ENCODE measurements at regions not wholly inside any gene's neighbourhood (a gene's known extent, or its start where the extent isn't known, plus 50 kb on each side); places are given as distances from the start of the nearest gene placed in this dataset.
"Not testable (repeated sequence)": the region's sequence is repeated elsewhere in the genome, so short reads cannot be mapped to it uniquely, and the experiment has no call there.

DNA sequence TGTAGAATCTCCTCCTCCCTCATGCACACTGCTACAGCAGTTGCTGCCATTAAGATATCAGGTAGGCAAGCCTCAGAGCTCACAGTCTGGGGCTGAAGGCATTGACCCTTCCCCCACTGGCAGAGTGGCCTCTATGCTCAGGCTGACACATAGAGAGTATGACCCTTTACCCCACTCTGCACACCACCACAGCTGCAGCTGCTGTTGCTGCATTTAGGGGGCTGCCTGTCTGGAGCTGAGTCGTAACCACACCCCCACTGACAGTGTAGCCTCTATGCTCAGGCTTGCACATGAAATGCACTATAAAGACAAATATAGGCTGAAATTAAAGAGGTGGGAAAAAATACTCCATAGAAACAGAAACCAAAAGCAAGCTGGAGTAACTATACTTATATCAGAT lies 289.3 kb upstream of the PABPC4L start:
- H4K20me1 ChIP-seq (ENCODE audit: insufficient read depth): no peaks in the 10 kb centered on the region
- ATAC-seq (no peak), DNase-seq (ENCODE audit: low read depth, low spot score) (no peak)
- no peaks in the 10 kb centered on the region for H3K9me3 ChIP-seq (ENCODE audit: control insufficient read depth in 1 of 2, insufficient read depth in 1 of 2, low read depth in 1 of 2, low read length in 2 of 2)
- RAD21 ChIA-PET (ENCODE audit: low non-redundant PET in 1 of 2, low total read pairs in 2 of 2, uncharacterized antibody in 2 of 2, unreplicated experiment in 2 of 2): no interaction called here
- H3K4me2 ChIP-seq (ENCODE audit: low read length): no peak overlapping the region
- POLR2A ChIA-PET: no interaction called here
- H3K9me2 ChIP-seq (ENCODE audit: insufficient read depth): no peaks in the 10 kb centered on the region
- no peaks in the 10 kb centered on the region for H3K36me3 ChIP-seq (ENCODE audit: control insufficient read depth in 1 of 2, insufficient read depth in 2 of 2, low read length in 2 of 2)
- intact Hi-C loops (cut with micrococcal nuclease): no loop called here
- CTCF ChIA-PET: no interaction called here
- TF ChIP-seq, protein P1, sequence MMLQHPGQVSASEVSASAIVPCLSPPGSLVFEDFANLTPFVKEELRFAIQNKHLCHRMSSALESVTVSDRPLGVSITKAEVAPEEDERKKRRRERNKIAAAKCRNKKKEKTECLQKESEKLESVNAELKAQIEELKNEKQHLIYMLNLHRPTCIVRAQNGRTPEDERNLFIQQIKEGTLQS (IDR thresholded peaks at IDR 0.05): no peak
- TF ChIP-seq POLR2AphosphoS5 (IDR thresholded peaks at IDR 0.05; ENCODE audit: low read depth, low read length) (no peak), FOSL1 (IDR thresholded peaks at IDR 0.05; ENCODE audit: low read depth) (no peak), ZNF274 (IDR thresholded peaks at IDR 0.05; ENCODE audit: low read depth, low read length) (no peak), JUND (IDR thresholded peaks at IDR 0.05) (no peak), YY1 (IDR thresholded peaks at IDR 0.05; ENCODE audit: extremely low read depth, insufficient replicate concordance, low read depth, low read length) (no peak)
- no peaks in the 10 kb centered on the region for H3K79me2 ChIP-seq (ENCODE audit: insufficient read depth, low read length)
- no peak overlapping the region for H3K4me3 ChIP-seq (replicated peaks in 1 of 2; ENCODE audit: low read depth in 1 of 2, low read length in 2 of 2)
- H3K9ac ChIP-seq (ENCODE audit: low read length): no peak overlapping the region
- no peak overlapping the region for H3K27ac ChIP-seq (ENCODE audit: low read depth, low read length)
- BruUV-seq (replicated peaks): no TSS peak
- no peaks in the 10 kb centered on the region for H3K27me3 ChIP-seq (ENCODE audit: insufficient read depth, low read length)
- H3K4me1 ChIP-seq (ENCODE audit: control insufficient read depth in 1 of 2, insufficient read depth in 2 of 2, low read length in 2 of 2): no peaks in the 10 kb centered on the region
- no peak overlapping the region for H2AFZ ChIP-seq (ENCODE audit: low read depth, low read length, poor library complexity, severe bottlenecking)

DNA sequence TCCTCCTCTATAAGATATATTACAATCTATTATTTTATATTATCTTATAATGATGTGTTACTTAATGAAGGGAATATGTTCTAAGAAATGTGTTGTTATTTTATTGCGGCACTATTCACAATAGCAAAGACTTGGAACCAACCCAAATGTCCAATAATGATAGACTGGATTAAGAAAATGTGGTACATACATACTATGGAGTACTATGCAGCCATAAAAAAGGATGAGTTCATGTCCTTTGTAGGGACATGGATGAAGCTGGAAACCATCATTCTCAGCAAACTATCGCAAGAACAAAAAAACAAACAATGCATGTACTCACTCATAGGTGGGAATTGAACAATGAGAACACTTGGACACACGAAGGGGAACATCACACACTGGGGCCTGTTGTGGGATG lies 281.9 kb upstream of the PABPC4L start:
- BruUV-seq (replicated peaks); H3K9me3 ChIP-seq (ENCODE audit: control insufficient read depth in 1 of 2, insufficient read depth in 1 of 2, low read depth in 1 of 2, low read length in 2 of 2): not testable (repeated sequence)

More for the DNA sequence above, 281.9 kb upstream of the PABPC4L start:
- H3K79me2 ChIP-seq (ENCODE audit: insufficient read depth, low read length); RAD21 ChIA-PET (ENCODE audit: low non-redundant PET in 1 of 2, low total read pairs in 2 of 2, uncharacterized antibody in 2 of 2, unreplicated experiment in 2 of 2); H3K27me3 ChIP-seq (ENCODE audit: insufficient read depth, low read length); H3K27ac ChIP-seq (ENCODE audit: low read depth, low read length); ATAC-seq; H3K4me3 ChIP-seq (replicated peaks in 1 of 2; ENCODE audit: low read depth in 1 of 2, low read length in 2 of 2); H3K9me2 ChIP-seq (ENCODE audit: insufficient read depth); H3K36me3 ChIP-seq (ENCODE audit: control insufficient read depth in 1 of 2, insufficient read depth in 2 of 2, low read length in 2 of 2); H3K4me2 ChIP-seq (ENCODE audit: low read length); H4K20me1 ChIP-seq (ENCODE audit: insufficient read depth); POLR2A ChIA-PET; DNase-seq (ENCODE audit: low read depth, low spot score); H3K4me1 ChIP-seq (ENCODE audit: control insufficient read depth in 1 of 2, insufficient read depth in 2 of 2, low read length in 2 of 2); CTCF ChIA-PET; intact Hi-C loops (cut with micrococcal nuclease); H2AFZ ChIP-seq (ENCODE audit: low read depth, low read length, poor library complexity, severe bottlenecking); H3K9ac ChIP-seq (ENCODE audit: low read length): not testable (repeated sequence)

Data from HCT116 (cell line).